Fibroblast of skin of right quadriceps (primary cell): ENCODE measurements at regions not wholly inside any gene's neighbourhood (a gene's known extent, or its start where the extent isn't known, plus 50 kb on each side); places are given as distances from the start of the nearest gene placed in this dataset.

Experiments used
- DNase-seq: peaks from one replicate; pipeline ENCODE4 v3.0.0-alpha.2; 2013

- no peak for DNase-seq
Observed at GRCh38 chr10:101299211-101299610, 54.8 kb upstream of the BTRC start.

GRCh38 chr10:101301111-101301731 is 52.7 kb upstream of the BTRC start:
- DNase-seq, result no peak

- DNase-seq, result no peak
Observed at GRCh38 chr10:101303087-101303703, 50.8 kb upstream of the BTRC start.
